Ammon's horn (tissue), 1 donor: ENCODE measurements at regions not wholly inside any gene's neighbourhood (a gene's known extent, or its start where the extent isn't known, plus 50 kb on each side); places are given as distances from the start of the nearest gene placed in this dataset.
A peak's percentile ranks its signal among the peaks of the same experiment; 100 is the strongest.
"Not testable (repeated sequence)": the region's sequence is repeated elsewhere in the genome, so short reads cannot be mapped to it uniquely, and the experiment has no call there.

Experiments used
- DNase-seq: peaks from one replicate; pipeline ENCODE4 v3.0.0-alpha.2; 2016; ENCODE audit warnings: low spot score

GRCh38 chr5:71771191-71771590, 52.1 kb downstream of the CARTPT start:
- DNase-seq: no peak

GRCh38 chr5:71778678-71779276, 59.7 kb downstream of the CARTPT start:
- DNase-seq: peak; percentile 83

DNA sequence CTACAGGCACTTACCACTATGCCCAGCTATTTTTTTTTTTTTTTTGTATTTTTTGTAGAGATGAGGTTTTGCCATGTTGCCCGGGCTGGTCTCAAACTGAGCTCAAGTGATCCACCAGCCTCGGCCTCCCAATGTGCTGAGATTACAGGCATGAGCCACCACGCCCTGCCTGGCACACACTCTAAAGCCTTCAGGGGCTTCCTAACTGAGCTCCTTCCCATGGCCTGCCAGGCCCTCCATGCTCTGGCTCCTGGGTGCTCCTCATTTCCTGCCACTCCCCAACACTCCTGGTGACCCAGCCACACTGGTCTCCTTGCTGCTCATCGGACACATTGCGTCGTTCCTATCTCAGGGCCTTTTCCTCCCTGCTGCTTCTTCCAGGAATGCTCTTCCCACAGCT, 61.5 kb downstream of the CARTPT start:
- DNase-seq: no peak

DNA sequence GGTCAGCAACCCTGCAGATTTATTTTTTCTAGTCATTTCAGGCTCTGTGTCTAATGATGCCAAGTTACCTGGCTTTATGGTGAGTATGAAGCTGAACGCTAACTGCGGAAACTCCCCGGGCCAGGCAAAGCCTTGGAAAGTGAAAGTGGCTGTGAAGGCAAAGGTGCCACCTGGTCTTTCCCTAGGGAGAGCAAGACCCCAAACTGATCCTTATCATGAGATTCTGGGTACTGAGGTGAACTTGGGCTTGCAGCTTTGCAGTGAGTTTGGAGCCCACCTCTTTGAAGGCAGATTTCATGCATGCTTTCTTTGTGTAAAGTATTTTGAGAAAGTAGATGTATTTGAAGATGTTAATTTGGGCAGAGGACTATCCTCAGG, 63.3 kb downstream of the CARTPT start:
- DNase-seq: no peak

GRCh38 chr5:71782771-71783770, 64.0 kb downstream of the CARTPT start:
- DNase-seq: peak; percentile 91

DNA sequence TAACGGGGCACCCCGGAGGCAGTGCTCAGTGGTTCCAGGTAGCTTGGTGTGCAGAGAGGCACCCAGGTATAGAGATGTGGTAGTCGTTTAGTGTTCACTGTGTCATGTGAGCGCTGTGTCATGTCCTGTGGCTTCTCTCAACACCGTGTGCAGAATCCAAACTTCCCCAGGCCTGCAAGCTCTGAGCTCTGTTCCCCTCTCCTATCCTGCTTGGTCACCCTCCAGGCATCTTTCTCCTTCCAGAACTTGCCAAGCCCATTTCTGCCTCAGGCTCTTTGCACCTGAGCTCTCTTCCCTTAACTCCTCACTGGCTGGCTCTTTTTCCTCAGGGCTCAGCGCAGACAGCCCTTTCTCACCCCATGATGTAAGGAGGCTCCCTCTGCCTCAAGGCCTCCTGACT, 64.8 kb downstream of the CARTPT start:
- no peak for DNase-seq

GRCh38 chr5:71786337-71787055, 67.4 kb downstream of the CARTPT start:
- no peak for DNase-seq

- no peak for DNase-seq
Observed at GRCh38 chr5:71788794-71789193, 69.7 kb downstream of the CARTPT start.

- no peak for DNase-seq
Observed at GRCh38 chr5:71789746-71790145, 70.7 kb downstream of the CARTPT start.

DNA sequence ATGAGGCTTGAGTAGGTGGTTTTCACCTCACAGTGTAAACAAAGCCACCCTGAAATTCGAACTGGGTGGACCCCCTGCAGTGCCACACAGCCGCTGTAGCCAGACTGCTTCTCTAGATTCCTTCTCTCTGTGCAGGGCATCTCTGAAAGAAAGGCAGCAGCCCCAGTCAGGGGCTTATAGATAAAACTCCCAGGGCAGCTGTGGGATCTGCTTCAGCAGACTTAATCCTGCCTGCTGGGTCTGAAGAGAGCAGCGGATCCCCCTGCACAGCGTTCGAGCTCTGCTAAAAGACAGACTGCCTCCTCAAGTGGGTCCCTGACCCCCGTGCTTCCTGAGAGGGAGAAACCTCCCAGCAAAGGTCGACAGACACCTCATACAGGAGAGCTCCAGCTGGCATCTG, 71.4 kb downstream of the CARTPT start:
- DNase-seq: no peak

DNA sequence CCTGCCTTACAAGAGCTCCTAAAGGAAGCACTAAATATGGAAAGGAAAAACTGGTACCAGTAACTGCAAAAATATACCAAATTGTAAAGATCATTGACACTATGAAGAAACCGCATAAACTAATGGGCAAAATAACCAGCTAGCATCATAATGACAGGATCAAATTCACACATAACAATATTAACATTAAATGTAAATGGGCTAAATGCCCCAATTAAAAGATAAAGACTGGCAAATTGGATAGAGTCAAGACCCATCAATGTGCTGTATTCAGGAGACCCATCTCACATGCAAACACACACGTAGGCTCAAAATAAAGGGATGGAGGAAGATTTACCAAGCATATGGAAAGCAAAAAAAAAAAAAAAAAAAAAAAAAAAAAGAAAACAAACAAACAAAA, 73.0 kb downstream of the CARTPT start:
- DNase-seq: not testable (repeated sequence)

DNA sequence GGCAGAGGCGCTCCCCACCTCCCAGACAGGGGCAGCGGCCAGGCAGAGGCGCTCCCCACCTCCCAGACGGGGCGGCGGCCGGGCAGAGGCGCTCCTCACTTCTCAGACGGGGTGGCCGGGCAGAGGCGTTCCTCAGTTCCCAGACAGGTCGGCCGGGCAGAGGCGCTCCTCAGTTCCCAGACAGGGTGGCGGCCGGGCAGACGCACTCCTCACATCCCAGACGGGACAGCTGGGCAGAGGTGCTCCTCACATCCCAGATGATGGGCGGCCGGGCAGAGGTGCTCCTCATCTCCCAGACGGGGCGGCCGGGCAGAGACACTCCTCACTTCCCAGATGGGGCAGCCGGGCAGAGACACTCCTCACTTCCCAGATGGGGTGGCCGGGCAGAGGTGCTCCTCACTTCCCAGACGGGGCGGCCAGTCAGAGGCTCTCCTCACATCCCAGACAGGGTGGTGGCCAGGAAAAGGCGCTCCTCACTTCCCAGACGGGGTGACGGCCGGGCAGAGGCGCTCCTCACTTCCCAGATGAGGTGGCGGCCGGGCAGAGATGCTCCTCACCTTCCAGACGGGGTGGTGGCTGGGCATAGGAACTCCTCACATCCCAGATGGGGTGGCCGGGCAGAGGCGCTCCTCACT, 75.1 kb downstream of the CARTPT start:
- no peak for DNase-seq

DNA sequence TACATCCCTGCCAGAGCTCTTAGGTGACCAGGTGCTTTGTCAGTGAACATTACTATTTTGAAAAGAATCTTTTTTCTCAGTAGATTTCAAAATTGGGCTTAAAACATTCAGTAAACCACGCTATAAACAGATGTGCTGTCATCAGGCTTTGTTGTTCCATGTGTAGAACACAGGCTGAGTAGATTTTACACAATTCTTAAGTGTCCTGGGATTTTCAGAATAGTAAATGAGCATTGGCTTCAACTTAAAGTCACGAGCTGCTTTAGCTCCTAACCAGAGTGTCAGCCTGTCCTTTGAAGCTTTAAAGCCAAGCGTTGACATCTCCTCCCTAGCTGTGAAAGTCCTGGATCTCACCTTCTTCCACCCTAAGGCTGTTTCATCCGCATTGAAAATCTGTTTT, 83.6 kb downstream of the CARTPT start:
- DNase-seq: no peak

DNA sequence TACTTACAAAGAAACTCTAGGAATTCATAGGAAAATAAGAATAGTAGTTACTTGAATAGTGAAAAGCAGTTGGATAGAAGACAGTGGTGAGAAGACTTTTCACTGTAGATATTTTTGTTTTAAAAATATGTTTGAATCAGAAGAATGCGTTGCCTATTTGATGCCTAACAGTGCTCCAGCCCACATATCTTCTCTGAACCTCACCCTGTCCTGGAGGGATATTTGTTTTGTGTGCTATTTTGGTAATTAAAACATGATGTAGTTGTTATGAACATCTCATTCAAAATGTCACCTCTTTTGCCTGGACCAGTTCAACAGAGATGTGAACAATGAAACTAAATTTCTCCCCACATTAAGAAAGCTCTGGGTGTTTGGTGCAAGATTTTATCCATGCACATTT, 87.6 kb downstream of the CARTPT start:
- DNase-seq: no peak

DNA sequence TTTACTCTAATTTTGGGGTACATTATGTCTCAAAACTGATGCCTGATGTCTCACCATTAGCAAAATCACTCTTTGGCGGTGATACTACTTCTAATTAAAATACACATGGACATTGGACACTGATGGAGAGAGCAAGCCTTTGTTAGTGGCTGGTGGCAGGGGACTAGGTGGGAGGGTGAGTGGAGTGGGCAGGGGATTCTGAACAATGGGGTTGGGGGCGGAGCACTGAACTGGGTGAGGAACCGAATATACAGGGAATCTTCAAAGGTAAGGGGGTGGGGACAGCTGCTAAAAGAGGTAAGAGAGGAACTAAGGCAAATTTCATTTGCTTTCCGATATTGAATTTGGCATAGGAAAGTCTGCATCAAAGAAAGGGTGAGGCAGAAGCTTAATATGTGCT, 88.8 kb downstream of the CARTPT start:
- DNase-seq: no peak

GRCh38 chr5:71809446-71809845, 90.4 kb downstream of the CARTPT start:
- no peak for DNase-seq

DNA sequence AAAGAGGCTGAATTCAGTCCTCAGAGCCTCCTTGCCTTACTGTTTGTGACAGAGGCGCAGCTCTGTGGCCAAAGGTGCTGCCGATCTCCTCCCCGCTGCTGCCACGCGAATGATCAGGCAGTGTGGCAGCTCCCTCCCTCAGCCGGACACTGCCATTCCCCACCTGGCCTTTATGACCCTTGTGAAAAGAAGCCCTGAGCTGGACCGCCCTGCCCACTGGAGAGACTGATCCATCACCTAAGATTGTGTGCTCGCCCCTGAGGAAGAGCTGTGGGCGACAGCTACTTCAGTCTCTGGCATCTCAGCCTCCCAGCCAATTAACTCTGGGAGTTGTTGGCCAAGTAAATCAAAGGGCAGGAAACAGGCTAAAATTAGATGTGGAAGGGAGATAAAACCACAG, 90.9 kb downstream of the CARTPT start:
- DNase-seq: no peak

DNA sequence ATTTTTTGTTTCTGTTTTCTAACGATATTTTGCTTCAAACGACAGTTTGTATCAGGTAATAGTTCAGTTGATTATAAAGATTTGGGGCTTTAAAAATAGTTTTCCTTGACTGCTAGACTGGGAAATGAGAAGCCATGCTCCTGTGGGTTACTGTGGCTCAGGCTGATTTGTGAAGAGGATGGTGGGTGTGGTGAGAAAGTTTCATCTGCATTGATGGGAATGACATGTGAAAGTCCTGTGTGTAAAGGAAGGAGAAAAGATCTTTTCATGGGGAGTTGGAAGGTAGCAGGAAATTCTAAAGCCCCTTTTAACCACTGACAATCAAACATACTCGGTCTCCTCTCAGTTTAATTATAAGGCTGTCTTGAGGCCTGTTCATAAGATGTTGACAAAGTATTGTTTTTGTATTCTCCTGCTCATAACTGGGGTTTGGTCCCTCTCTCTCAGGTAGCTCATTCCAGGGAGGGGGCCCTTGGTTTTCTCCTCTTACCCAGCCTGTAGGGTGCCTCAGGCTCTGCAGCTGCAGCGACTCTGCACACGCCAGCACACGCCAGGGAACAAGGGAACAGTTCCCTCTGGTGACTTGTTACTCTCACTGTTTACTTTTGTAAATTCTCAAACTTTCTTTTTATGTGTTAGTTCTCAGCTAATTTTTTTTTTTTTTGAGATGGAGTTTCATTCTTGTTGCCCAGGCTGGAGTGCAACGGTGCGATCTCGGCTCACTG, 91.6 kb downstream of the CARTPT start:
- no peak for DNase-seq

- DNase-seq: no peak
Observed at GRCh38 chr5:71811779-71812178, 92.7 kb downstream of the CARTPT start.

- DNase-seq: no peak
Observed at GRCh38 chr5:71816307-71816706, 97.2 kb downstream of the CARTPT start.

GRCh38 chr5:71817891-71818290, 98.8 kb downstream of the CARTPT start:
- DNase-seq: no peak

GRCh38 chr5:71821029-71821428, 102.0 kb downstream of the CARTPT start:
- no peak for DNase-seq
